Fibroblast of villous mesenchyme (primary cell): ENCODE measurements at regions not wholly inside any gene's neighbourhood (a gene's known extent, or its start where the extent isn't known, plus 50 kb on each side); places are given as distances from the start of the nearest gene placed in this dataset.

Experiments
- DNase-seq: peaks from one replicate; pipeline ENCODE4 v3.0.0-alpha.2; 2010; ENCODE audit warnings: low read depth
- H3K4me3 ChIP-seq: 2 replicates; pipeline ENCODE4 v1.5.1; 2011; ENCODE audit warnings: low read depth, mild to moderate bottlenecking, low read length
- TF ChIP-seq, protein P1 (sequence below): IDR thresholded peaks from 2 replicates; pipeline ENCODE4 v1.5.1; 2012; ENCODE audit warnings: low read depth, mild to moderate bottlenecking, low read length; ENCODE audit not compliant: insufficient read depth

GRCh38 chr18:73782405-73782804, 365.2 kb downstream of the FBXO15 start:
- no peak for DNase-seq
- H3K4me3 ChIP-seq: no peak overlapping the region
- TF ChIP-seq, protein P1, sequence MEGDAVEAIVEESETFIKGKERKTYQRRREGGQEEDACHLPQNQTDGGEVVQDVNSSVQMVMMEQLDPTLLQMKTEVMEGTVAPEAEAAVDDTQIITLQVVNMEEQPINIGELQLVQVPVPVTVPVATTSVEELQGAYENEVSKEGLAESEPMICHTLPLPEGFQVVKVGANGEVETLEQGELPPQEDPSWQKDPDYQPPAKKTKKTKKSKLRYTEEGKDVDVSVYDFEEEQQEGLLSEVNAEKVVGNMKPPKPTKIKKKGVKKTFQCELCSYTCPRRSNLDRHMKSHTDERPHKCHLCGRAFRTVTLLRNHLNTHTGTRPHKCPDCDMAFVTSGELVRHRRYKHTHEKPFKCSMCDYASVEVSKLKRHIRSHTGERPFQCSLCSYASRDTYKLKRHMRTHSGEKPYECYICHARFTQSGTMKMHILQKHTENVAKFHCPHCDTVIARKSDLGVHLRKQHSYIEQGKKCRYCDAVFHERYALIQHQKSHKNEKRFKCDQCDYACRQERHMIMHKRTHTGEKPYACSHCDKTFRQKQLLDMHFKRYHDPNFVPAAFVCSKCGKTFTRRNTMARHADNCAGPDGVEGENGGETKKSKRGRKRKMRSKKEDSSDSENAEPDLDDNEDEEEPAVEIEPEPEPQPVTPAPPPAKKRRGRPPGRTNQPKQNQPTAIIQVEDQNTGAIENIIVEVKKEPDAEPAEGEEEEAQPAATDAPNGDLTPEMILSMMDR: no peak

GRCh38 chr18:73780218-73780617, 367.4 kb downstream of the FBXO15 start:
- H3K4me3 ChIP-seq: no peak overlapping the region
- TF ChIP-seq, protein P1: no peak
- no peak for DNase-seq

- TF ChIP-seq, protein P1: no peak
- no peak overlapping the region for H3K4me3 ChIP-seq
- no peak for DNase-seq
Observed at GRCh38 chr18:73778032-73778359, 369.6 kb downstream of the FBXO15 start.

DNA sequence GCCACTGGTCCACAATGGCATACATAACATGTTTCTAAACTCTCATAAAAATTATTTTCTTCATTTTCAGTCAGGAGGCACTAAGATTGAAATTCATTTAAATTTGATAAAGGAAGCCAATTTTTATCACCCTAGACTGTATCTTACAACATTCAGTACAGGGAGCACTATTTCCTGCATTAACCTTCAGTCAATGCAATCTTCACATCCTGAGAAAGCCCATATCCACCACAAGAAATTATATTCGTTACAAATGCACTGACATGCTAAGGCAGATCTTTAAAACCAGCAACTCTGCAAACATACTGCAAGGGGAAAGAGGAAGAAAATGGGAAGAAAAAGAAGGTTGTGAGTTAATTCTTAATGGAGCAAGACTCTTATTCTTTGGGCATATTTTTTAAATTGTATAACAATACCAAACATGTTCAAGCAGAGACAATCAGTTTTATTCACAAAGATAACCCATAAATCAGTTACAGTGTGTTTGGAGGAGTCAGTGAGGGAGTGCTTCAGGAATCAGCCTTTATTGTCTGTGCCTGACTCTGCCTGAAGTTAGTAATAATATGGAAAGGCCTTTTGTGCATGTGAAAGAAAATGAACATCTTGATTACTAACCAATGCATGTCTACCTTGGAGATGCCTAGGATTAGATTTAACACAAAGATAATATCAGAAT, 370.1 kb downstream of the FBXO15 start:
- TF ChIP-seq, protein P1: no peak
- no peak for DNase-seq
- no peak overlapping the region for H3K4me3 ChIP-seq

DNA sequence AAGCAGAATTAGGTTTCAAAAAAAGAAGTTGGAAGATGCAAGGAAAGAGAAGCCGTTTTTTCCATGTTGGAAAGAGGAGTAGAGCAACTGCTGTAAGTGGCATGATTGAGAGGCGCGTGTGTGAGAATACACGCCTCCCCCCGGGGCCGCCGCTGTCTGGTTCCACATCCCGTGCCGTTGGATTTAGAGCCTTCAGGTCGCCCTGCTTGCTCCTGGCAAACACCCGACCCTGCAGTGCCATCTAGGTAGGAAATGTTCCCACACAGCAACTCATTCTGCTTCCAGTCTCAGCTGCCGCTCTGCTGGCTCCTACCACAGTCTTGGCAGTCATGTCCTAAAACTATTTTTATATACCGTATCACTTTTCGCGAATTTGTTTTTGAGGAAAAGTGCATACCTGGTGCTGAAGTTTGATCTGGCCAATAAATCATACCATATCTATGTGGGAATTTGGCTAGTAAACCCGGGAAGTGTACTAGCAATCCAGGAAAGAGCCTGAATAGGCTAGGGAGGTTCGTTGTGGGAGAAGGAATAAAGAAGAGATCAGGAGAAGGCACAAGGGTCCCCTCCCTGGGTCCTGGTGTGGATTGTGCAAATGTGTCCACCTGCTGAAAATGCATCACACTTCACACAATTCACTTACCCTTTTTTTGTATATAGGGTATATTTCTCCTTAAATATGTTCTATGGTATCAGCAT, 372.7 kb downstream of the FBXO15 start:
- TF ChIP-seq, protein P1: no peak
- H3K4me3 ChIP-seq: no peak overlapping the region
- no peak for DNase-seq

GRCh38 chr18:73768043-73768442, 379.6 kb downstream of the FBXO15 start:
- no peak overlapping the region for H3K4me3 ChIP-seq
- TF ChIP-seq, protein P1: no peak
- no peak for DNase-seq
